Left lung (tissue), 4 donors: ENCODE measurements at regions not wholly inside any gene's neighbourhood (a gene's known extent, or its start where the extent isn't known, plus 50 kb on each side); places are given as distances from the start of the nearest gene placed in this dataset.

Source experiments
- ATAC-seq: fragments of 200-7000 bp; cut with Tn5 transposase; one replicate; pipeline ENCODE4 v1.9.1; 2020; ENCODE audit warnings: moderate library complexity
- DNase-seq, 4 donors: peaks; one replicate each; pipeline ENCODE4 v3.0.0-alpha.2; 2013 to 2020
- H3K27ac ChIP-seq, 2 donors: fragments of 200-600 bp; sonication (generic) in 1 of 2; one replicate each; pipeline versions ENCODE4 v1.5.0 to v1.8.0; 2020 to 2021
- H3K27me3 ChIP-seq, 2 donors: fragments of 200-600 bp; sonication (generic) in 1 of 2; one replicate each; pipeline versions ENCODE4 v1.5.0 to v1.8.0; 2020 to 2021
- H3K36me3 ChIP-seq, 2 donors: fragments of 200-600 bp; sonication (generic) in 1 of 2; one replicate each; pipeline versions ENCODE4 v1.5.0 to v1.8.0; 2020 to 2021
- H3K4me1 ChIP-seq, 2 donors: fragments of 200-600 bp; one replicate each; pipeline ENCODE4 v1.8.0; 2021
- H3K4me3 ChIP-seq, 2 donors: fragments of 200-600 bp; sonication (generic) in 1 of 2; one replicate each; pipeline versions ENCODE4 v1.5.0 to v1.8.0; 2020 to 2021; ENCODE audit warnings: mild to moderate bottlenecking in 1 of 2
- H3K9me3 ChIP-seq, 2 donors: fragments of 200-600 bp; sonication (generic) in 1 of 2; one replicate each; pipeline versions ENCODE4 v1.5.0 to v1.8.0; 2020 to 2021
- intact Hi-C, 2 donors: fragments of 100-400 bp; cut with DNase I; formaldehyde crosslinking; loops; one replicate each; pipeline versions ENCODE4 v1.11.2 to v1.14.2; 2022
- TF ChIP-seq, protein P1 (sequence below), 2 donors: fragments of 200-600 bp; sonication (generic) in 1 of 2; IDR thresholded peaks; one replicate each; pipeline versions ENCODE4 v1.5.0 to v1.8.0; 2021; ENCODE audit warnings: antibody characterized with exemption in 2 of 2
- donor health status: DM: no; HTN: yes; CAD: no.
- donor health status: DM: no; HTN: no; CAD: no.

DNA sequence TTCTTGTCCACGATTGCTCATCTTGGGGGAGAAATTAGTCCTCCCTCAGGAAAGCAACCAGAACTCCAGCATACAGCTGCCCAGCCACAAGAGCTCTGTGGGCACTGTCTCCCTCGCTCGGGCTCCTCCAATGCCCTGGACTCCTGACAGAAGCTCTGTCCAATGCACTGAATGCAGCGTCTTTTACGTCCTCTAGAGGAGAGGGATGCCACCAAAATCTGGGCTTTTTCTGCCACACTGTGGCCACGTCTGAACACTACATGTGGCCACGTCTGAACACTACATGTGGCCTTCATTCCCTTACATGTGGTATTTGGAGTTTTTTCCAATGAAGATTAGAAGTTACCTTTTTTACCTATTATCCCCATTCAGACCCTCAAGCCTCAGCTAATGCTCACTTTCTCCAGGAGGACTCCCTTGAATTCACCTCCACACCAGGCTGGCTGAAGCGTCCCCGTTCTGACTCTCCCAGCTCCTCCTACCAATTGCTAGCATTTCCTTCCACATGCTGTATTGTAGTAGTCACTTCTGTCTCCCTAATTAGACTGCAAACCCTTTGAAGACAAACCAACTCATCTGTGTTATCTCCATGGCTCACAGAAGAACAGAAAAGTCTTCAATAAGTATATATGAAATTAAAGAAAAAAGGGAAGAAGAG lies 134.3 kb upstream of the PDE1C start:
- H3K27me3 ChIP-seq: peaks cover 0 to 13% of the 10 kb centered on the region in 2 donors
- TF ChIP-seq, protein P1, sequence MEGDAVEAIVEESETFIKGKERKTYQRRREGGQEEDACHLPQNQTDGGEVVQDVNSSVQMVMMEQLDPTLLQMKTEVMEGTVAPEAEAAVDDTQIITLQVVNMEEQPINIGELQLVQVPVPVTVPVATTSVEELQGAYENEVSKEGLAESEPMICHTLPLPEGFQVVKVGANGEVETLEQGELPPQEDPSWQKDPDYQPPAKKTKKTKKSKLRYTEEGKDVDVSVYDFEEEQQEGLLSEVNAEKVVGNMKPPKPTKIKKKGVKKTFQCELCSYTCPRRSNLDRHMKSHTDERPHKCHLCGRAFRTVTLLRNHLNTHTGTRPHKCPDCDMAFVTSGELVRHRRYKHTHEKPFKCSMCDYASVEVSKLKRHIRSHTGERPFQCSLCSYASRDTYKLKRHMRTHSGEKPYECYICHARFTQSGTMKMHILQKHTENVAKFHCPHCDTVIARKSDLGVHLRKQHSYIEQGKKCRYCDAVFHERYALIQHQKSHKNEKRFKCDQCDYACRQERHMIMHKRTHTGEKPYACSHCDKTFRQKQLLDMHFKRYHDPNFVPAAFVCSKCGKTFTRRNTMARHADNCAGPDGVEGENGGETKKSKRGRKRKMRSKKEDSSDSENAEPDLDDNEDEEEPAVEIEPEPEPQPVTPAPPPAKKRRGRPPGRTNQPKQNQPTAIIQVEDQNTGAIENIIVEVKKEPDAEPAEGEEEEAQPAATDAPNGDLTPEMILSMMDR (IDR thresholded peaks at IDR 0.05): peak; percentile 46 to 55
- intact Hi-C loops: loop anchor here in 1 of 2 donors (5.0 kb wide), 1 partner anchor 462 kb away; no protein-coding TSS in a partner anchor
- peak; percentile 95 for ATAC-seq
- H3K36me3 ChIP-seq: no peaks in the 10 kb centered on the region
- peak overlapping the region in 1 of 2 donors; percentile 9 for H3K4me3 ChIP-seq
- H3K9me3 ChIP-seq: no peaks in the 10 kb centered on the region
- no peaks in the 10 kb centered on the region for H3K4me1 ChIP-seq
- peak in 3 of 4 donors; percentile 33 to 74 (median 43) for DNase-seq
- no peak overlapping the region for H3K27ac ChIP-seq

GRCh38 chr7:32200646-32201045 lies 130.4 kb upstream of the PDE1C start:
- Histone ChIP-seq H3K4me1 (no peaks in the 10 kb centered on the region), H3K9me3 (peaks cover 0 to 5% of the 10 kb centered on the region in 2 donors), H3K27ac (no peak overlapping the region), H3K36me3 (no peaks in the 10 kb centered on the region), H3K27me3 (no peaks in the 10 kb centered on the region), H3K4me3 (no peak overlapping the region)
- ATAC-seq: no peak
- DNase-seq: no peak
- intact Hi-C loops: loop anchor here in 1 of 2 donors (5.0 kb wide), 1 partner anchor 458 kb away; no protein-coding TSS in a partner anchor
- TF ChIP-seq, protein P1 (IDR thresholded peaks at IDR 0.05): no peak

GRCh38 chr7:32194537-32194936 lies 124.3 kb upstream of the PDE1C start:
- intact Hi-C loops: no loop called here
- ATAC-seq (no peak), DNase-seq (no peak)
- no peak overlapping the region for H3K4me3 ChIP-seq
- H3K36me3 ChIP-seq: no peaks in the 10 kb centered on the region
- H3K9me3 ChIP-seq: peaks cover 3 to 26% of the 10 kb centered on the region in 2 donors
- no peaks in the 10 kb centered on the region for H3K4me1 ChIP-seq
- TF ChIP-seq, protein P1 (IDR thresholded peaks at IDR 0.05): no peak
- H3K27ac ChIP-seq: no peak overlapping the region
- no peaks in the 10 kb centered on the region for H3K27me3 ChIP-seq

- H3K36me3 ChIP-seq: no peaks in the 10 kb centered on the region
- H3K27me3 ChIP-seq: no peaks in the 10 kb centered on the region
- TF ChIP-seq, protein P1 (IDR thresholded peaks at IDR 0.05): no peak
- ATAC-seq (no peak), DNase-seq (no peak)
- no peak overlapping the region for H3K4me3 ChIP-seq
- H3K9me3 ChIP-seq: peaks cover 3 to 26% of the 10 kb centered on the region in 2 donors
- intact Hi-C loops: no loop called here
- no peaks in the 10 kb centered on the region for H3K4me1 ChIP-seq
- H3K27ac ChIP-seq: no peak overlapping the region
These were observed 121.1 kb upstream of the PDE1C start for GRCh38 chr7:32191305-32191704.

- intact Hi-C loops: no loop called here
- ATAC-seq: no peak
These were observed 109.4 kb upstream of the PDE1C start for GRCh38 chr7:32179567-32179966.

More at GRCh38 chr7:32179567-32179966, 109.4 kb upstream of the PDE1C start:
- Histone ChIP-seq H3K36me3 (no peaks in the 10 kb centered on the region), H3K27me3 (no peaks in the 10 kb centered on the region), H3K4me3 (no peak overlapping the region), H3K4me1 (no peaks in the 10 kb centered on the region), H3K9me3 (no peaks in the 10 kb centered on the region), H3K27ac (no peak overlapping the region)
- TF ChIP-seq, protein P1 (IDR thresholded peaks at IDR 0.05): no peak
- no peak for DNase-seq
